ENCODE measurements at regions not wholly inside any gene's neighbourhood (a gene's known extent, or its start where the extent isn't known, plus 50 kb on each side); places are given as distances from the start of the nearest gene placed in this dataset.
A peak's percentile ranks its signal among the peaks of the same experiment; 100 is the strongest.
"Not testable (repeated sequence)": the region's sequence is repeated elsewhere in the genome, so short reads cannot be mapped to it uniquely, and the experiment has no call there.

DNA sequence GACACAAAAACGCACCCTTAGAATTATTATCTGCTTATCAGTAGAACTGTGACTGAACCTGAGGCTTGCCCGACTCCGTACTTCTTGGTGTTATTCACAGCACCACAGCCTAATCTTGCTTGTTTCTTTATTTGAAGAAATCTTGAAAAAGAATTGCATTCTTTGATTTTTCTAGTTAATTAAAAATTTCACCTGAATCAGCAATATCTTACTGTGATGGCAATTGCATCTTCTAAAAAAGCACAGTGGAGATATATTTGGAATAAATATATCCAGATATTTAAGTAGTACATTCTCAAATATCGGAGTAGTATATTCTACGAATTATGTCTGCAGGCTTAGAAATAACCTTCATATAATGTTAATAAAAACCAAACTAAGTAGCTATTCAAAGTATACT lies 90.1 kb upstream of the LYSMD4 start:
- DNase-seq (ENCODE audit: low spot score), result no peak

GRCh38 chr15:99819981-99820718 lies 86.9 kb upstream of the LYSMD4 start:
- DNase-seq (ENCODE audit: low spot score), result no peak

GRCh38 chr15:99818872-99819271 lies 85.6 kb upstream of the LYSMD4 start:
- no peak for DNase-seq (ENCODE audit: low spot score)

DNA sequence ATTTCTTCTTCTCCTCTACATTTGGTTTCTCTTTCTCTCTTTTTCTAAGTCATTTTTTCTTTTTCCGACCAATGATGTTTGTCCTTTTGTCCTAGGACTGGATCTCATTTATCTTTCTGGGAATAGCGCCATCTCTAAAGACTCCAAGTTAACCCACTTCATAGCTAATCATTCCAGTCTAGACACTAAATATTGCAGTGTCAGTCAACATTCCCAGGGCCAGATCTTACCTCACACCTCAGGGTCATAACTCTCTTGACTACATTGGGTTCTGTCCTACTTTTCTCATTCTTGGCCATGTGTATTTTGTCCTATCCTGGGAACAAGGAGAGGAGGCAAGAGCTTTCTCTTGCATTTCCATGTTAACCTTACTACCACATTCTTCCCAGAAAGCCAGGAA lies 83.6 kb upstream of the LYSMD4 start:
- DNase-seq (ENCODE audit: low spot score), result not testable (repeated sequence)

DNA sequence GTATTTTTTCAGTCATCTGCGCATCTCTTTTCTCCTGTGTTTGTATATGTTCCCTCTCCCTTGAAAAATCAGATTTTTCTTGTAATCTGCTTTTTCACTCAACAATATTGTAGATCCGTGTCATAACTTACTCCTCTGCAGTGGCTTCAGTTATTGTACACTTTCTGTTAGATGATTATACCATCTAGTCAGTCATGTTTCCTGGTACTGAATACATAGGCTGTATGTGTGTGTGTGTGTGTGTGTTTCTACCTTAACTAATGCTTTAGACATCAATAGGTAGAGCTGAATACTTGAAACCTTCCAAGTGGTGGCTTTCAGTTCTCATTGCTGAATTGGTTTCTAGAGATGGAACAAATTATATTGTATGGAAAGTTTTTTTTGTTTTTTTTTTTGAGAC lies 77.4 kb upstream of the LYSMD4 start:
- peak; percentile 41 for DNase-seq (ENCODE audit: low spot score)

GRCh38 chr15:99799854-99800250 lies 66.6 kb upstream of the LYSMD4 start:
- not testable (repeated sequence) for DNase-seq (ENCODE audit: low spot score)

GRCh38 chr15:99799182-99799853 lies 66.1 kb upstream of the LYSMD4 start:
- not testable (repeated sequence) for DNase-seq (ENCODE audit: low spot score)

- not testable (repeated sequence) for DNase-seq (ENCODE audit: low spot score)
These were observed 64.0 kb upstream of the LYSMD4 start for GRCh38 chr15:99796940-99797870.

DNA sequence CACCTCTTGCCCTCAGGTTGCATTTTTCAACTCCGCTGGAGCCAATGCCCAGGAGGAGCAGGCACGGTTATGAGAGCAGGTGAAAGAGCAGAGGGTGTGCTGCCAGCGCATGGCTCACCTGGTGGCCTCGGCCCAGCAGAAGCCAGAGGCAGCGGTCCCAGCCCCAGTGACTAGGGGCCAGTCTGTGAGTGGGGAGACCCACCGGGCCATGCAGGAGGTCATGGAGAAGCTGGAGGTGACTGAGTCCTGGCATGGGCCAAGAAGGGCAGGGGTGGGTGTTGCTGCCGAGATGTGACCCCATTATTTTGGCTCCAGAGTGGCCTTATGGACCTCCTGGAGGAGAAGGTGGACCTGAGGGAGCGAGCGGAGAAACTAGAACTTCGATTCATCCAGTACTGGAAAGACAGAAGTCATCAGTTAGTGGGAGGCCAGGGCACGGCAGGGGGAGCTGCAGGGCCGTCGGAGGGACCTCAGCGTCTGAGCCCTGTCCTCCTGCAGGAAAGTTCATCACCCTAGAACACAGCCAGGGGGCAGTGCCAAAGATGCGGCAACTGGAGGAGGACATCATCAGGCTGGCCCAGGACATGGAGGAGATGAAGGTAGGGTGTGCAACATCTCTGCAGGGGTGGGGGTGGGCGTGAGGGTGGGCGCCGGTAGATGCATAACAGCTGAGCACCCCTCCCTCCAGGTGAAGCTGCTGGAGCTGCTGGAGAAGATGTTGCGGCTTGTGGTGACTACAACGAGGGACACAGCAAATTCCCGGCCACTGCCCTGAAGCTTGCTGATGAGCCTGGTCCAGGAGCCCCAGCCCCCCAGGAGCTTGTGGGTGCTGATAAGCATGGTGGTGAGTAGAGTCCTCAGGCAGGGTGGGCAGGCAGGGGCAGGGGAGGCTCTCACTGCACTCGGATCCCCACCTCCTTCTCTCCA lies 58.9 kb upstream of the LYSMD4 start:
- DNase-seq (ENCODE audit: low spot score), result not testable (repeated sequence)

GRCh38 chr15:99790751-99791150 lies 57.5 kb upstream of the LYSMD4 start:
- not testable (repeated sequence) for DNase-seq (ENCODE audit: low spot score)

GRCh38 chr15:99788156-99788555 lies 54.9 kb upstream of the LYSMD4 start:
- no peak for DNase-seq (ENCODE audit: low spot score)

DNA sequence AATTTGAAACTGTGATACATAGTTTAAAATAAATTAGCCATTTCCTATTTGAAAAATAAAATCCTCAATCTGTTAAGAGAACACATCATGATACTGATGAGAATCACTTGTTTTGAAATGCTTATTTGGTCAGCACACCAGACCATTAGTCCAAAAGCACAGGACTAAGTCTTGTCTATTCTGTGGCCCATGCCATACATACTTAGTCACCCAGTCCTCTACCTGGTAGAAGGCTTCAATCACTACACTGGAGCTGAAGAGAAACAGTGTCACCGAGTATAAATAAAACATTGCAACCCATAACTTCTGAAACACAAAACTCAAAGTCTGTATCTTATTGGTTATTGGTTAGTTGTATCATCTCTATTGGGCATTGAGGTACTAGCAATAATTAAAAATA lies 51.6 kb upstream of the LYSMD4 start:
- not testable (repeated sequence) for DNase-seq (ENCODE audit: low spot score)

GRCh38 chr15:99783918-99784619 lies 50.8 kb upstream of the LYSMD4 start:
- not testable (repeated sequence) for DNase-seq (ENCODE audit: low spot score)

All from activated CD4-positive, alpha-beta T cell treated with anti-CD3 and anti-CD28 coated beads, Interleukin-2, Interleukin-4, amounts not matched to agents 100 ng/mL and 50 ng/mL, durations not matched to agents 16 hours and 8 hours (primary cell).